ENCODE measurements at regions not wholly inside any gene's neighbourhood (a gene's known extent, or its start where the extent isn't known, plus 50 kb on each side); places are given as distances from the start of the nearest gene placed in this dataset.

DNA sequence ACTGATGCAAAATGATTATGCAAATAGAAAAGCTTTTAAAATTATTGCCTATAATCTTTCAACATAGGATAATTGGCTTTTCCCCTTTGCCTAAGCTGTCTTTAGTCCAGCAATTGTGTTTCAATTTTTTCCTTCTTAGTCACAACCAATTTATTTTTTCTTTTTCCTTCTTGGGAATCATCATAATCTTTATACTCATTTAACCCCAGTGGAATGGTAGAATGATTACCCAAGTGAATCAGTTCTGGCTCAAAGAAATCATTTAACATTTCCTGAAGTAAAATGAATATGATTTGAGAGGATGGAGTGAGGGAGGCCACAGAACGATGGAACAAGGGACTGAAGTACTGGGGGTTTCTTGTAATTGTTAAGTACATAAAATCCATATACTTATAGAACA lies 93.0 kb upstream of the CRIM1 start:
- 65 to 67% methylated on average over 1 of the region's 1 CpG for WGBS, 2 donors (ENCODE audit: low coverage in 1 of 2)
- Histone ChIP-seq H3K9me3 (peaks cover 0 to 11% (median 0%) of the 10 kb centered on the region in 3 donors), H3K27ac (no peak overlapping the region), H3K4me1 (no peaks in the 10 kb centered on the region), H3K36me3 (no peaks in the 10 kb centered on the region), H3K27me3 (no peaks in the 10 kb centered on the region), H3K4me3 (no peak overlapping the region)
- TF ChIP-seq, protein P1, sequence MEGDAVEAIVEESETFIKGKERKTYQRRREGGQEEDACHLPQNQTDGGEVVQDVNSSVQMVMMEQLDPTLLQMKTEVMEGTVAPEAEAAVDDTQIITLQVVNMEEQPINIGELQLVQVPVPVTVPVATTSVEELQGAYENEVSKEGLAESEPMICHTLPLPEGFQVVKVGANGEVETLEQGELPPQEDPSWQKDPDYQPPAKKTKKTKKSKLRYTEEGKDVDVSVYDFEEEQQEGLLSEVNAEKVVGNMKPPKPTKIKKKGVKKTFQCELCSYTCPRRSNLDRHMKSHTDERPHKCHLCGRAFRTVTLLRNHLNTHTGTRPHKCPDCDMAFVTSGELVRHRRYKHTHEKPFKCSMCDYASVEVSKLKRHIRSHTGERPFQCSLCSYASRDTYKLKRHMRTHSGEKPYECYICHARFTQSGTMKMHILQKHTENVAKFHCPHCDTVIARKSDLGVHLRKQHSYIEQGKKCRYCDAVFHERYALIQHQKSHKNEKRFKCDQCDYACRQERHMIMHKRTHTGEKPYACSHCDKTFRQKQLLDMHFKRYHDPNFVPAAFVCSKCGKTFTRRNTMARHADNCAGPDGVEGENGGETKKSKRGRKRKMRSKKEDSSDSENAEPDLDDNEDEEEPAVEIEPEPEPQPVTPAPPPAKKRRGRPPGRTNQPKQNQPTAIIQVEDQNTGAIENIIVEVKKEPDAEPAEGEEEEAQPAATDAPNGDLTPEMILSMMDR (IDR thresholded peaks at IDR 0.05): no peak
- TF ChIP-seq POLR2AphosphoS5 (IDR thresholded peaks at IDR 0.05) (no peak), POLR2A (IDR thresholded peaks at IDR 0.05) (no peak), EP300 (IDR thresholded peaks at IDR 0.05) (no peak)
- ATAC-seq: no peak

DNA sequence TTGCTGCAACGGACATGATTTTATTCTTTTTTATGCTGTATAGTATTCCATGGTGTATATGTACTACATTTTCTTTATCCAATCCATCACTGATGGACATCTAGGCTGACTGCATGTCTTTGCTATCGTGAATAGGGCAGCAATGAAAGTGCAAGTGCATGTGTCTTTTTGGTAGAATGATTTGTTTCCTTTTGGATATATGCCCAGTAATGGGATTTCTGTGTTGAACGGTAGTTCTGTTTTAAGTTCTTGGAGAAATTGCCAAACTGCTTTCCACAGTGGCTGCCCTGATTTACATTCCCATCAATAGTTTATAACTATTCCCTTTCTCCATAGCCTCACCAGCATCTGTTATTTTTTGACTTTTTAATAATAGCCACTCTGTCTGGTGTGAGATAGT lies 99.7 kb upstream of the CRIM1 start:
- no peaks in the 10 kb centered on the region for H3K4me1 ChIP-seq
- 36% methylated on average over 3 of the region's 3 CpGs; no CpG with 5 or more reads in 1 of the 2 donors for WGBS, 2 donors (ENCODE audit: low coverage in 1 of 2)
- no peak overlapping the region for H3K27ac ChIP-seq
- no peak overlapping the region for H3K4me3 ChIP-seq
- H3K27me3 ChIP-seq: no peaks in the 10 kb centered on the region
- TF ChIP-seq EP300 (IDR thresholded peaks at IDR 0.05) (no peak), POLR2AphosphoS5 (IDR thresholded peaks at IDR 0.05) (no peak), POLR2A (IDR thresholded peaks at IDR 0.05) (no peak)
- TF ChIP-seq, protein P1 (IDR thresholded peaks at IDR 0.05): no peak
- no peaks in the 10 kb centered on the region for H3K36me3 ChIP-seq
- no peak for ATAC-seq
- H3K9me3 ChIP-seq: no peaks in the 10 kb centered on the region

DNA sequence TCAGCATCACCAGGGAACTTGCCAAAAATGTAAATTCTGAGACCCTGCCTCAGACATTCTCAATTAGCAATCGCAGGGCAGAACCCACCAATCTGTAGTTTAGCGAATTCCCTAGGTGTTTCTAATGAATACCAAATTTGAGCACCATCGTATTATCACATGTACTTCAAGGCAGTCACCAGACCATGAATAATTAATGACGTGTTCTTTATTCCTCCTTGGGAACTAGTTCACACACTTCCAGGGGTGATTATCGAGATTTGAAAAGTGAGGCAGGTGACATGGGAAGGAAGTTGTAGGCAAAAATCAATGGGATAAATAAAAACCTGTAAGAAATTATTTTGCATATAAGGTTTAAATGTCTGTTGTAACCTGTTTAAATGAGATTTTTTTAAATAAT lies 102.5 kb upstream of the CRIM1 start:
- WGBS, 2 donors (ENCODE audit: low coverage in 1 of 2): 75 to 93% methylated on average over 3 to 5 of the region's 5 CpGs

DNA sequence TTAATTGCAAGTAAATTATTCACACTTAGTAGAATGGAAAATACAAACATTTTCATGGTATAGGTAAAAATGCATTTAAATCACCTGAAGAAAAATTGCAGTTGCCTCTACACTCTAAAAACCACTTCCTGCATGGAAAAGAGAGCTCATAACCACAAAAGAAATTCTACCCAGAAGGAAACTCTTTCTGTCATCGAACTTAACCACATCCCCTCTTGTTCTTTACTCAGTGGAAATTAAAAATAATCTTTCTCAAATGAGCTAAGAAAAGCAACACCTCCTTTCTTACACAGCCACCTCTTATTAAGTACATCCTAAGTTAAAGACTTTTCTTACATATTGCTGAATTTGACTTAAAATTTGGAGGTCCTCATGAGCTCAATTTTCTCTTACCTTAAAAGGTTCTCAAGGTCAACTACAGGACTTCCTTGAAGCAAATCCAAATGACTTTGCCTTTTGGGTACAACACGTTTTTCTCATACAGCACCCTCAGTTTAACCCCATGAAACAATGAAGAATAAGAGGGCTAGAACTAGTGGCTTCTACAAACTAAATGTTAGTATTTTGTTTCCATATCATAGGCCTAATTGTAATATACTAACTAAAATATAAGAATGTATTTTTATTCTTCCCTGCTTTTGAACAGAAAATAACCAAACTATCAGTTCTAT lies 109.1 kb upstream of the CRIM1 start:
- WGBS, 2 donors (ENCODE audit: low coverage in 1 of 2): 66 to 67% methylated on average over 2 of the region's 2 CpGs
- H3K4me1 ChIP-seq: peaks cover 0 to 4% (median 0%) of the 10 kb centered on the region in 3 donors
- no peak overlapping the region for H3K27ac ChIP-seq
- TF ChIP-seq POLR2A (IDR thresholded peaks at IDR 0.05) (no peak), POLR2AphosphoS5 (IDR thresholded peaks at IDR 0.05) (no peak), EP300 (IDR thresholded peaks at IDR 0.05) (no peak)
- TF ChIP-seq, protein P1 (IDR thresholded peaks at IDR 0.05): no peak
- no peak for ATAC-seq
- H3K4me3 ChIP-seq: no peak overlapping the region
- no peaks in the 10 kb centered on the region for H3K27me3 ChIP-seq
- H3K36me3 ChIP-seq: no peaks in the 10 kb centered on the region
- H3K9me3 ChIP-seq: no peaks in the 10 kb centered on the region

More for the DNA sequence above, 102.5 kb upstream of the CRIM1 start:
- Histone ChIP-seq H3K36me3 (no peaks in the 10 kb centered on the region), H3K27ac (no peak overlapping the region), H3K4me1 (no peaks in the 10 kb centered on the region), H3K9me3 (no peaks in the 10 kb centered on the region), H3K27me3 (no peaks in the 10 kb centered on the region), H3K4me3 (no peak overlapping the region)
- ATAC-seq: no peak
- no peak for TF ChIP-seq POLR2A (IDR thresholded peaks at IDR 0.05)
- TF ChIP-seq EP300 (IDR thresholded peaks at IDR 0.05): no peak
- TF ChIP-seq, protein P1 (IDR thresholded peaks at IDR 0.05): no peak
- TF ChIP-seq POLR2AphosphoS5 (IDR thresholded peaks at IDR 0.05): no peak

DNA sequence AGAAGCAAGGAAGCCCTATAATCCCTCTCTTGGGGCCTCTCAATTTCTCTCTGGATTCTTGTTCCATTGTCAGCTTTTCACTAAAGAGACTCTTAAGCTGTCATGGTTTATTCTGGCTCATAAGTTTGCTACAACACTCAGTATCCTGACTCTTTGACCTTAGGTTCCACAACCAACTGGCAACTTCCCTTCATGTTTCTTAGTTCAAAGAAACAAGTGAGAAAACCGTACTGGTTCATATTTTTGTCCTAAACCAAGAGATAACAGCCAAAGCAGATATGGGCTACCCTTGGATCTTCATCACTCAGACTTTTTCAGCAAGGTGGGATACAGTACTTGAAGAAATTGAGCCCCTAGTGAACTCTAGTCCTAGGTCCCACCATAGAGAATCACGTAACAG lies 109.9 kb upstream of the CRIM1 start:
- Histone ChIP-seq H3K27ac (no peak overlapping the region), H3K27me3 (no peaks in the 10 kb centered on the region), H3K4me1 (peaks cover 0 to 5% (median 0%) of the 10 kb centered on the region in 3 donors), H3K9me3 (no peaks in the 10 kb centered on the region), H3K36me3 (no peaks in the 10 kb centered on the region), H3K4me3 (no peak overlapping the region)
- TF ChIP-seq POLR2A (IDR thresholded peaks at IDR 0.05) (no peak), EP300 (IDR thresholded peaks at IDR 0.05) (no peak), POLR2AphosphoS5 (IDR thresholded peaks at IDR 0.05) (no peak)
- TF ChIP-seq, protein P1 (IDR thresholded peaks at IDR 0.05): no peak
- WGBS, 2 donors (ENCODE audit: low coverage in 1 of 2): 43 to 67% methylated on average over 2 of the region's 2 CpGs
- no peak for ATAC-seq
